ENCODE measurements at regions not wholly inside any gene's neighbourhood (a gene's known extent, or its start where the extent isn't known, plus 50 kb on each side); places are given as distances from the start of the nearest gene placed in this dataset.

DNA sequence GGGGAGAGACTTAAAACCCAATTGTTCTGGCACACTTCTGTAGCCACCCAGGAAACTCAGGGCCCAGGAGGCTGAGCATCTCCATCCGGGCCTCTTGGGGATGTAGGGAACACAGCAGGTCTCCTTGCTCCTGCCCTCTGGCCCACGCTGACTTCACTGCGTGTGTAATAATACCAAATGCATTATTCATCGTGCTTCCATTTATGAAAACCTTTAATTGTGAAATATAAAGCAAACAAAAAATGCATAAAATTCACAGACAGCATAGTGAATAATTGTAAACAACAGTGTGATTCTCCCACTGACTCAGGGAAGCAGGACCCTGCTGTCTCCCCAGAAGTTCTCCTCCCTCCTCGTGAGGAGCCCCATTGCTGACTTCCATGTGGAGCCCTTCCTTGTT lies 70.3 kb upstream of the SHH start:
- WGBS (ENCODE audit: insufficient coverage), result 71% methylated on average over 1 of the region's 5 CpGs
- H3K27me3 ChIP-seq (replicated peaks in 1 of 4; ENCODE audit: control extremely low read depth in 1 of 4, control insufficient read depth in 3 of 4, insufficient read depth in 4 of 4, low read length in 3 of 4), result no peaks in the 10 kb centered on the region

DNA sequence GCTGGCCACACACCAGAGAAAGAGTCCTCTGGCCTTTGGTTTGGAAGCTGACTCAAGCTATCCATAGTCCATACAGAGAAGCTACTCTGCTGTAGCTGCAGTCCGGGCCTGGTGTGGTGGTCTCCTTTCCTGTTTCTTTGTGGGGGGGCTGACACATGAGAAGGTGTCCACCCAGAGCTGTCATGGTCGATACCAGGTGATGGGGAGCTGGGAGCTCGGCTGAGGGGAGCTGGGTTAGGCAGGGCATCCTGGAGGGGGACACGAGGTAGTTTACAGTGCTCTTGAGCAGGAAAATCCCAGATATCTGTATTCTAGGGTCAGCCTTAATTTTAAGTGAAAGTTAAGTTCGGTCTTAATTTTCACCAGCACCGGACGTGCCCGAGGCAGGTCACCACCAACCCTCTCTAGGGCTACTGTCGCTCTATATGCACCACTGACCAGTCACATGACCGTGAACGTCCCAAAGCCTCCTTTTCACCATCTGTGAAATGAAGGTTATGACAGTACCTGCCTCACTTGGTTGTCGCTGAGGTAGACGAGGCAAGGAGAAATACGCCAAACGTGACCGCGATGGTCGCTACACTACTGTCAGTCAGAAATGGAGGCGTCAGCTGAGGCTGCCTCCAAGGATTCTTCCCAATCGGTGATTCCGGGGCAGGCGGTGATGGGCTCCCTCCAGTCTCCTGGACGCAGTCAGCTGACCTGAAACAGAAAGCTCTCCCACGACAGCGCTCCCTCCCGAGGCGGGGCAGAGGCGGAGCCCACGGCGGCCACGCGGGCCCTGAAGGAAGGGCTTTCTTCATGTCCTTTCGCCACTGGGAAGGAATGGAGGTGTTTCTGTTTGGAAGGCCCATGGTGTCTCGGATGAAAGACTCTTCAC lies 69.4 kb upstream of the SHH start:
- Mint-ChIP-seq H3K4me3 (no peak overlapping the region), H3K9me3 (ENCODE audit: insufficient read depth) (no peaks in the 10 kb centered on the region), H3K27ac (no peak overlapping the region), H3K4me1 (no peaks in the 10 kb centered on the region), H3K27me3 (peaks cover 3% of the 10 kb centered on the region)
- Histone ChIP-seq H3K4me3 (ENCODE audit: control extremely low read depth in 1 of 5, extremely low read depth in 1 of 5, insufficient read depth in 1 of 5, low read depth in 2 of 5, low read length in 4 of 5) (no peak overlapping the region), H3K9ac (ENCODE audit: low read length) (no peak overlapping the region), H3K4me1 (ENCODE audit: control insufficient read depth in 2 of 2, insufficient read depth in 2 of 2, low read length in 2 of 2) (no peaks in the 10 kb centered on the region), H3K4me2 (replicated peaks; ENCODE audit: low read depth, low read length, poor library complexity, severe bottlenecking) (no peak overlapping the region), H3K27me3 (replicated peaks in 1 of 4; ENCODE audit: control extremely low read depth in 1 of 4, control insufficient read depth in 3 of 4, insufficient read depth in 4 of 4, low read length in 3 of 4) (no peaks in the 10 kb centered on the region), H3K27ac (ENCODE audit: low read length in 2 of 2) (no peak overlapping the region), H2AFZ (ENCODE audit: insufficient read depth, low read depth, low read length, poor library complexity, severe bottlenecking) (no peak overlapping the region), H4K20me1 (ENCODE audit: control insufficient read depth, insufficient read depth, low read length, poor library complexity, severe bottlenecking) (no peaks in the 10 kb centered on the region), H3K79me2 (ENCODE audit: control insufficient read depth, insufficient read depth, low read length) (no peaks in the 10 kb centered on the region), H3K36me3 (replicated peaks in 1 of 2; ENCODE audit: control extremely low read depth in 1 of 2, control insufficient read depth in 1 of 2, extremely low read depth in 1 of 2, insufficient read depth in 2 of 2, low read length in 1 of 2) (no peaks in the 10 kb centered on the region), H3K9me3 (ENCODE audit: control extremely low read depth in 1 of 3, control insufficient read depth in 2 of 3, insufficient read depth in 1 of 3, low read length in 2 of 3) (peaks cover 0 to 3% (median 0%) of the 10 kb centered on the region in 3 donors)
- 96% methylated on average over 23 of the region's 34 CpGs for WGBS (ENCODE audit: insufficient coverage)
- intact Hi-C loops (cut with micrococcal nuclease), result no loop called here
- no peak for ATAC-seq (ENCODE audit: low read depth)
- DNase-seq, result no peak
- POLR2A ChIA-PET, result no interaction called here
- CTCF ChIA-PET, result no interaction called here
- TF ChIP-seq EZH2 (IDR thresholded peaks at IDR 0.05; ENCODE audit: borderline replicate concordance, insufficient read depth, low read depth, low read length, poor library complexity, severe bottlenecking), result no peak

More for the DNA sequence above, 70.3 kb upstream of the SHH start:
- H3K27ac ChIP-seq (ENCODE audit: low read length in 2 of 2), result no peak overlapping the region
- Mint-ChIP-seq H3K27ac (no peak overlapping the region), H3K4me1 (no peaks in the 10 kb centered on the region), H3K27me3 (peaks cover 4% of the 10 kb centered on the region), H3K9me3 (ENCODE audit: insufficient read depth) (no peaks in the 10 kb centered on the region), H3K4me3 (no peak overlapping the region)
- no peak overlapping the region for H3K9ac ChIP-seq (ENCODE audit: low read length)
- ChIA-PET CTCF (no interaction called here), POLR2A (no interaction called here)
- H4K20me1 ChIP-seq (ENCODE audit: control insufficient read depth, insufficient read depth, low read length, poor library complexity, severe bottlenecking), result no peaks in the 10 kb centered on the region
- peaks cover 0 to 3% (median 0%) of the 10 kb centered on the region in 3 donors for H3K9me3 ChIP-seq (ENCODE audit: control extremely low read depth in 1 of 3, control insufficient read depth in 2 of 3, insufficient read depth in 1 of 3, low read length in 2 of 3)
- no peaks in the 10 kb centered on the region for H3K36me3 ChIP-seq (replicated peaks in 1 of 2; ENCODE audit: control extremely low read depth in 1 of 2, control insufficient read depth in 1 of 2, extremely low read depth in 1 of 2, insufficient read depth in 2 of 2, low read length in 1 of 2)
- DNase-seq, result no peak
- no peak overlapping the region for H3K4me2 ChIP-seq (replicated peaks; ENCODE audit: low read depth, low read length, poor library complexity, severe bottlenecking)
- no peaks in the 10 kb centered on the region for H3K79me2 ChIP-seq (ENCODE audit: control insufficient read depth, insufficient read depth, low read length)
- TF ChIP-seq EZH2 (IDR thresholded peaks at IDR 0.05; ENCODE audit: borderline replicate concordance, insufficient read depth, low read depth, low read length, poor library complexity, severe bottlenecking), result no peak
- TF ChIP-seq, protein P1, sequence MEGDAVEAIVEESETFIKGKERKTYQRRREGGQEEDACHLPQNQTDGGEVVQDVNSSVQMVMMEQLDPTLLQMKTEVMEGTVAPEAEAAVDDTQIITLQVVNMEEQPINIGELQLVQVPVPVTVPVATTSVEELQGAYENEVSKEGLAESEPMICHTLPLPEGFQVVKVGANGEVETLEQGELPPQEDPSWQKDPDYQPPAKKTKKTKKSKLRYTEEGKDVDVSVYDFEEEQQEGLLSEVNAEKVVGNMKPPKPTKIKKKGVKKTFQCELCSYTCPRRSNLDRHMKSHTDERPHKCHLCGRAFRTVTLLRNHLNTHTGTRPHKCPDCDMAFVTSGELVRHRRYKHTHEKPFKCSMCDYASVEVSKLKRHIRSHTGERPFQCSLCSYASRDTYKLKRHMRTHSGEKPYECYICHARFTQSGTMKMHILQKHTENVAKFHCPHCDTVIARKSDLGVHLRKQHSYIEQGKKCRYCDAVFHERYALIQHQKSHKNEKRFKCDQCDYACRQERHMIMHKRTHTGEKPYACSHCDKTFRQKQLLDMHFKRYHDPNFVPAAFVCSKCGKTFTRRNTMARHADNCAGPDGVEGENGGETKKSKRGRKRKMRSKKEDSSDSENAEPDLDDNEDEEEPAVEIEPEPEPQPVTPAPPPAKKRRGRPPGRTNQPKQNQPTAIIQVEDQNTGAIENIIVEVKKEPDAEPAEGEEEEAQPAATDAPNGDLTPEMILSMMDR (IDR thresholded peaks at IDR 0.05), result no peak
- H2AFZ ChIP-seq (ENCODE audit: insufficient read depth, low read depth, low read length, poor library complexity, severe bottlenecking), result no peak overlapping the region
- intact Hi-C loops (cut with micrococcal nuclease), result no loop called here
- ATAC-seq (ENCODE audit: low read depth), result no peak
- H3K4me1 ChIP-seq (ENCODE audit: control insufficient read depth in 2 of 2, insufficient read depth in 2 of 2, low read length in 2 of 2), result no peaks in the 10 kb centered on the region
- no peak overlapping the region for H3K4me3 ChIP-seq (ENCODE audit: control extremely low read depth in 1 of 5, extremely low read depth in 1 of 5, insufficient read depth in 1 of 5, low read depth in 2 of 5, low read length in 4 of 5)

Data from B cell (primary cell).